Stomach (tissue), 4 donors: ENCODE measurements at regions not wholly inside any gene's neighbourhood (a gene's known extent, or its start where the extent isn't known, plus 50 kb on each side); places are given as distances from the start of the nearest gene placed in this dataset.

ENCODE experiments used
- POLR2A ChIP-seq, 4 donors: fragments of 450-650 bp; IDR thresholded peaks; one replicate each; pipeline ENCODE4 v1.6.1; 2016; ENCODE audit warnings: antibody characterized with exemption in 4 of 4, control low read depth in 2 of 4, mild to moderate bottlenecking in 1 of 4, moderate library complexity in 1 of 4
- TF ChIP-seq, protein P1 (sequence below), 7 experiments: fragments of 450-650 bp in 4 of 7; fragments of 200-600 bp in 3 of 7; sonication (generic) in 3 of 7; IDR thresholded peaks; one replicate each; pipeline ENCODE4 v1.5.1; 2016 to 2019; ENCODE audit warnings: antibody characterized with exemption in 7 of 7, control low read depth in 2 of 7, mild to moderate bottlenecking in 1 of 7

DNA sequence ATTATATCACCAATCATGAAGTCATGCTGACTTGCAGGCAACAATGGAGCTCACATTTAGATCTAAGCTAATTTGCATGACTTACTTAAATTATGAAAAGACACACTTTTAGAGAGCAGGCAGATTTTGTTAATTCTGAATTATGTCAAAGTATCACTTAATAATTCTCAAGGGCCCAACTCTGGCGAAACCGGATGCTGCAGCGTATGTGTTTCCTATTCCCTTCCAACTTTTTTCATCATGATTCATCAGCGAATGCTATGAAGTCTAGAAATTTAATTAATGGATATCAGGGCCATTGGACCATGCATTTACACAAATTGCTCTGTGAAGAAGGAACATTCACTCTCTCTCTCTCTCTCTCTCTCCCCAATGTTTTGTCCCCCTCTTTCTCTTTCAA is 63.5 kb upstream of the GOLGA8A start:
- TF ChIP-seq, protein P1, sequence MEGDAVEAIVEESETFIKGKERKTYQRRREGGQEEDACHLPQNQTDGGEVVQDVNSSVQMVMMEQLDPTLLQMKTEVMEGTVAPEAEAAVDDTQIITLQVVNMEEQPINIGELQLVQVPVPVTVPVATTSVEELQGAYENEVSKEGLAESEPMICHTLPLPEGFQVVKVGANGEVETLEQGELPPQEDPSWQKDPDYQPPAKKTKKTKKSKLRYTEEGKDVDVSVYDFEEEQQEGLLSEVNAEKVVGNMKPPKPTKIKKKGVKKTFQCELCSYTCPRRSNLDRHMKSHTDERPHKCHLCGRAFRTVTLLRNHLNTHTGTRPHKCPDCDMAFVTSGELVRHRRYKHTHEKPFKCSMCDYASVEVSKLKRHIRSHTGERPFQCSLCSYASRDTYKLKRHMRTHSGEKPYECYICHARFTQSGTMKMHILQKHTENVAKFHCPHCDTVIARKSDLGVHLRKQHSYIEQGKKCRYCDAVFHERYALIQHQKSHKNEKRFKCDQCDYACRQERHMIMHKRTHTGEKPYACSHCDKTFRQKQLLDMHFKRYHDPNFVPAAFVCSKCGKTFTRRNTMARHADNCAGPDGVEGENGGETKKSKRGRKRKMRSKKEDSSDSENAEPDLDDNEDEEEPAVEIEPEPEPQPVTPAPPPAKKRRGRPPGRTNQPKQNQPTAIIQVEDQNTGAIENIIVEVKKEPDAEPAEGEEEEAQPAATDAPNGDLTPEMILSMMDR (IDR thresholded peaks at IDR 0.05), result no peak
- TF ChIP-seq POLR2A (IDR thresholded peaks at IDR 0.05), result no peak
